Ureter (tissue), 1 donor: ENCODE measurements at regions not wholly inside any gene's neighbourhood (a gene's known extent, or its start where the extent isn't known, plus 50 kb on each side); places are given as distances from the start of the nearest gene placed in this dataset.
"Not testable (repeated sequence)": the region's sequence is repeated elsewhere in the genome, so short reads cannot be mapped to it uniquely, and the experiment has no call there.

Experiments used
- DNase-seq: peaks from one replicate; pipeline ENCODE4 v3.0.0-alpha.2; 2020; ENCODE audit warnings: low spot score
- donor health status: DM: yes; HTN: yes; CAD: no.

DNA sequence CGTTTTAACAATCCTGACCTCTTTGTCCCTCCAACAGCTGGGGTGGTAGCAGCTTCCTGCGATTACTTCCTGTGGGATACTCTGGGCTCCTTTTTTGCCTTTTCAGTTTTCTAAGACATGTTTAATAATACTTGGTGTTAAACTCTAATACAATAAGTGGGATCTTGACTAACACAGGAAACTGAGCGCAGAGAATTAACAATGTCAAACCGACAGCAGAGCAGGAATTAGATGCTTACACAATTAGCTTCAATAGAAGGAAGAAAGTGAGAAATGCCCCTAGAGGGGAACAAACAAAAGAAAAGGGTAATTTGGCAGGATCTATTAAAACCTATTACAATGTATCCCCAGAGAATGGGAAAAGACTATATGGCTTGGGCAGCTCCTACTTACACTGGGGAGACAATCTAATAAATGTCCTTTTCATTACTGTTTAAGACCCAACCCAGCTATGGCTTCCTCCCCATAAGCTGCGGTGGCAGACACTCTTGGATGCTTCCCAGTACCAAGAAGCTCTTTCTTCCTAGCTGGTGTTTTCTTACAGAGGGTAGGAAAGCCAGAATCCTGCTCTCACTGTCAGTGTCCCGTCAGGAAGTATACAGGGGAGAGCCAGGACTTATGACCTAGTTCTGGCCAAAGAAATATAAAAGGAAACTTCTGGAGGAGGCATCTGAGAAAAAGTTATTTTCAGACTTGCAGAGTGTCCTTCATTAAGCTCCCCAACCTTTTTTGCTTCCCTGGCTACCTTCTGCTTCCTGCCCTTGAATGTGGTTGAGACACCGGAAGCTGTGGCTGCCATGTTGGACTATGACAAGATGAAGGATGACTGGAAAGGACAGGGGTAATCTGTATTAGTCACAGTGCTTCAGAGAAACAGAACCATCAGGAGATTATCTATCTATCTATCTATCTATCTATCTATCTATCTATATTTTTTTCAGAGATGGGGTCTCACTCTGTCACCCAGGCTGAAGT lies 194.1 kb upstream of the KBTBD8 start:
- DNase-seq = no peak

DNA sequence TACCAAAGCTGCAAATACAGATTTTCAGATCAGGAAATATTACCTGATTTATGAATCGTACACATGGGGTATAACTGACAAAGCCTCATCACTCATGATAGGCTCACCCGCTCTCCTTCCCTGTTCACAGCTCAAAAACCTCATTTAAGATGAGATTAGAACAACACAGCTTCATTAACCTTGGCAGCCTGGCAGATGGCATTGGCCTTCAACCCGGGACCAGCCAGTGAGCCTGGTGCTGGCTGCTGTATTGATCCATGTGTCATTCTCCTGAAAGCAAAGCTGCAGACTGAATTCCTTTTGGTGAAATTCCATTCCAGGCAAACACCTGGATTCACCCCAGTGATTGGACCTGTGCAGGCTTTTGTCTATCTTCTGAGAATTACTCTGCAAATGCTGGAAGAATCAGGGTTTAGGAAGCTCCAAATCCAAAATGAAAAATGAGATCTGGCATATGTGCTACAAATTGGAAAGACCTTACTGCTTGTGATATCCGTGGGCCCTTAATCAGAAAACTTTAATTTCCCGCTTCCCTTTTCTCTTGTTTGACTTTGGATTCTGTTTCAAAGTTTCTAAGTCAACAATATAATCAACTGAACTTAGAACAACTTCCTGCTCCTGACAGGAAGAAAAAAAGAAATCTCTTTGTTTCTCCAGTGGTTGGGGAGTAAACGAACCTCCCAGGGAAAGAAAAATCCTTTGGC lies 189.1 kb upstream of the KBTBD8 start:
- DNase-seq = no peak

DNA sequence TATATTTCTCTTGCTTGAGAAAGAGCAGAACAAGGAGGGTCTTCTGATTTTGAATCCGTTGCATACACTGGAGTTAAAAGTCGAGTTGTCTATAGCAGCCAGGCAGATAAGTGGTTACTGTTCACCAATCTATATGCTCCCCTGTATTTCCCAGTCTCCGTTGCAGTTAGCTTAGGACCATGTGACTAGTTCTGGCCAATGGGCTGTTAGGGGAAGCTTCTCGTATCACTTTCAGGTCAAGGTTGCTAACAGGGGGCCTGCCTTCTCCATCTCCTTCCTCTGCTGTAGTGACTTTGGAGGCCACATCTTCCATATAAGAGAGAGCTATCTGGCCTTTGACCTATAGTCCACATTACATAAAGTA lies 188.5 kb upstream of the KBTBD8 start:
- DNase-seq = no peak

DNA sequence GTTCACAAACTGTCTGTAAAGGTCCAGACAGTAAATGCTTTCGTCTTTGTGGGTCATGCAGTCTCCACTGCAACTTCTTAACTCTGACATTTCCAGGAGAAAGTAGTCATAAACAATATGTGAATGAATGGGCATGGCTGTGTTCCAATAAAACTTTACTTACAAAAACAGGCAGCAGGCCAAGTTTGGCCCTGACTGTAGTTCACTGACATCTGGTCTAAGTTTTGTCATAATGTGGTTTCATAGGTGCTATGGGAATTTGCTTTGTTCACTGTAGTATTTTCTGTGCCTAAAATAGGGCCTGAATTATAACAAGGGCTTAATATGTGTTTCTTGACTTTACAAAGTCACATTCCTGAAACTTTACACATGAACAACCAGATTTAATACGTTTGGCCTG lies 186.0 kb upstream of the KBTBD8 start:
- no peak for DNase-seq

DNA sequence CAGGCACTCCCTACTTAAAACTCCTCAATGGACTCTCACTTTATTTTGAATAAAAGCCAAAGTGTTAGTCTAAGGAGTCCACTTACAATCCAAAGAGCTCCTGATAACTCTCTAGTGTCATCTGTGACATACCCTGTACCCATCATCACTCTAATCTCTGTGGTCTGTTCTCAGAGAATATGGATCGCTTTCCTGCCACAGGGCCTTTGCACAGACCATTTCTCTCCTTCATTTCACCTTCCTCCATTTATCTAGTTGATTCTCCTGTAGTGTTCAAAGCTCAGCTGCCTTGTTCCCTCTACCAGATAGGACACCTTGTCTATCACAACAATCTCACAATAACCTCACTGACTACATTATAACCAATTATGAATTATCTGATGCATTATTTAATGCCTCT lies 185.4 kb upstream of the KBTBD8 start:
- DNase-seq = no peak

DNA sequence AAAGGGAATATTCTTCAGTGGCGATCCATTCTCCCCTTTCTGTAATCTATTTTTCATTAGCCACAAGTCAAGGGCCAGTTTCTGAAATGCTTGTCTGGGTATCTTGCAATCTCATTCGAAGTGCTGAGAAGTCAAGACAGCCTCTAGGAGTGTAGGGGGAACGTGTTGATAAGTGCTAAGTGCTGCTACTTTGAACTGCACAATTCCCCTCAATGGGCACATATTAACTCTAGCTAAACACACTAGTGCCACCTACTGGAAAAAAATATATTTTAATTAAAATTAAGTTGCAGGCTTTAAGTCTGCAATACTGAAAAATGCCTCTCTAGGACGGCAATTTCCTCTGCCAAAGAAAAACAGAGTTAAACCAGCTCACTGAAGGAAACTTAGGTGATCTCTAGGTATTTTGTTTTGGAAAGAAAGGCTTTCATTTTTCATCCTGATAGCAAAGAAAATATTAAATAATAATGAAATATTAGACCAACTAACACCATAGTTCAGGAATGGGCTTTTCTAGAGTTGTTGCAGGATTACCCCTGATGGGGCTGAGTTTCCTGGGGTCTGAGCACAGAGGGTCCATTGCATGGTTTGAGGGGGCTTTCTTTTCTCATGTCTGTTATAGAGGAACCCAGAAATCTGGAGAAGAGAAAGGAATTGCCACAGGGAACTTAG lies 181.9 kb upstream of the KBTBD8 start:
- DNase-seq = no peak

DNA sequence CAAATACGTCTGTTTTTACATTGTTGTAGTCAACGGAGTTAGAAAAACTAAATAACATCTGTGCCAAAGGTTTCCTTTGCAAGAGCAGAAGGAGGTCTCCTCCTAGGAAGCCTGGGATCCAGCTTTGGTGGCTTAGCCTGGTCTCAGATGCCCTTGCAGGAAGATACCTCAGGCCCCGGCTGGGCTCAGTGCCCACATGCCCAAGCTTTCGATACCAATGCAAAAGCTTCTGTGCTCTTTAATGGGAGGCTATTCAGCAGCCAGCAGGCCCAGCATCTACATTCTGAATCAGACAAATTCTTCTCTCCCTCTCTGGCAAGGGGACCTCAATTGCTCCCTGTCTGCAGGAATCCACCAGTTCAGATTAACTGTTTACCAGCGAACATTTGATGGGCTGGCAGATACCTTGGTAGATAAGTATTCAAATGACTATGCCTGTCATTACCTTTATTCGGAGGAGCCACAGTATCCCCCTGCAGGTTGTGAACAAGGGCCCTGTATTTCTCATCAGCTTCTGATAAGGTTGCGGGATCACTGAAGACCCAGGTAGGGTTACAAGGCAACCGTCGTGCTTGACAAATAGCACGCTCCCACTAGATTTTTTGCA lies 180.1 kb upstream of the KBTBD8 start:
- no peak for DNase-seq

DNA sequence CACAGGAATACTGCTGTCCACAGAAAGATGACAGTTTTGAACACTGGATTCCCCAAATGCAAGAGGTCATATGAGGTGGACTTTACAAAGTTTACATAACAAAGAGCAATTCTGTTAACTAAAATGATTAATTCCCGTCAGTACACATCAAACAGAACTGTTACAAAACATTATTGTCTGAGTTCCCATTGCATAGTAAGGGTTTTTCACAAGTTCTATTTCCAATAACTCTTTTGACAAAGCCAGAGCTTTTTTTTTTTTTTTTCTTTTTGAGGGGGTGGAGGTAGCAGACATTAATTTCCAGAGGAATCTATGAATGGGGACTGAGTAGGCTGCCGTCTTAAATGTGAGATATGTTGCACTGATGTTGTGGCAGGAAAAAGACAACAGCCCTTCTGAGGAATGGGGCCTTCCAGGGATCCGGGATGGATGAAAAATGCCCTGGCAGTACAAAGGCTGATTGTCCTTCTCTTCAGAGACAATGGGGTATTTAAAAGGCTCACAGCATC lies 178.1 kb upstream of the KBTBD8 start:
- DNase-seq = no peak

DNA sequence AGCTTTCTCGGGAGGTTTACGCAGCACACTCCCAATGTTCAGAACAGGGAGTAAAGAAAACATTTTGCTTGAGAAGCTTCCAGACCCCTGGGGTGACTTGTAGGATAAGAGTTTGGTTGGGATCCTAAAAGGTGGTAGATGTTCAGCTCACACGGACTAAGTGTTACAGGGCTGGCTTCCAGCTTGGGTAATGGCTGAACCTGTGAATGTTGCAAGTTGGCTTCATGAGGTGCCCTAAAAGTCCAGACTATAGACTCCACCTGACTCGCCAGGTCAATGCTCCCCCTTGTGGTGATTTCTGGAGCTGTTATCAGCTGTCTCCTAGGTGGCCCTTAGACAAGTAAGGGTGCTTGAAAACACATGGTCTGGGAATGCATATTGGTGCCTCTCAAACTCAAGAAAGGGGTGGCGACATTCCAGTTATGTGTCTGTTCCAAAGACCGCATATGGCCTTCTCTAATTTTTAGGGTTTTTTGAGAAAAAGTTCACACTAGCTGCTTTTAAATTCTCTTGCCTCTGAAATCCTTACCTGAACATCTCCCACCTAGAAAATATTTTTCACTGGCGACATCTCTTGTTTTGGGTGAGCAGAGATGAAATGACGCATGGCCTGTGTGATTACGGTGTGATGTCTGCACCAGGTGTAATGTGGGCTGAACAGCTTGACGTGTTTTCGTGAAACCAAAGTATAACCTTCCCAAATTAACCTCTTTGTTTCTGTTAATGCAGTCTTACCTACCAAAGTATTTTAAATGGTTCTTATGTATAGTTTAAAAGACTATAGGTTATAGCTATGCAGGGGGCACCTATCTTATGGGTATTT lies 175.7 kb upstream of the KBTBD8 start:
- peak; percentile 58 for DNase-seq

DNA sequence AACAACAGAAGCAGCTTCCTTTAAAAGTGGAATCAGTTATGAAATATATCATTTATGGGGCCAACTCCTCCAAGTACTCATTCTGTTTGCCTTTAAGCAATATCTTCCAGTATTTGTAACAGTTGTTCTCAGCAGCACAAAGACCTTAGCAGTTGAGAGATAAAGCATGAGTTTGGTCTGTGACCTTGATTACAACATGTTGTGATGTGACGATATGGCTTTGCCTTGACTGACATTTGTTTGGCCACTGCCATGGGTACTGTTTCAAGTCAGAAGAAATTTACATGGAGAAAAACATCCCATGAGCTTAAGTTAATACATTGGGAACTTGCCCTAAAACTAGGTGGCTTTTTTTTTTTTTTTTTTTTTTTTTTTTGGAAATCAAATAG lies 175.1 kb upstream of the KBTBD8 start:
- no peak for DNase-seq

DNA sequence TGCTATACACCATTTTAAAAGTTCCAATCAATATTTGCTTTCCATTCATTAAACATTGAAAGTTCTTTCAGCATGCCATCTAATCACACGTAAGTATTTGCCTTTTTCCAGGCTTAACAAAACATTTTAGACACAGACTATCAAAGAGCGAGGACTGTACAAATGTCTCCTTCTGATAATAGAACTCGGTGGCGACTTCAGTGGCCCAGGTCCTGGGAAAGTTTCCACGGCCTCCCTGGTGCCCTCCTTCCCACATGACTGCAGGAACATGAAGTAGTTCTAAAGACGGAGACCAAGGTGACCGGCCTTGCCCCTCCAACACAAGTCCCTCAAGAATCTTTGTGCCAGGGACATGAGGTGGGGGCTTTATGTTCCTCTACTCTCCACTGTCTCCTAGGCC lies 174.6 kb upstream of the KBTBD8 start:
- no peak for DNase-seq

DNA sequence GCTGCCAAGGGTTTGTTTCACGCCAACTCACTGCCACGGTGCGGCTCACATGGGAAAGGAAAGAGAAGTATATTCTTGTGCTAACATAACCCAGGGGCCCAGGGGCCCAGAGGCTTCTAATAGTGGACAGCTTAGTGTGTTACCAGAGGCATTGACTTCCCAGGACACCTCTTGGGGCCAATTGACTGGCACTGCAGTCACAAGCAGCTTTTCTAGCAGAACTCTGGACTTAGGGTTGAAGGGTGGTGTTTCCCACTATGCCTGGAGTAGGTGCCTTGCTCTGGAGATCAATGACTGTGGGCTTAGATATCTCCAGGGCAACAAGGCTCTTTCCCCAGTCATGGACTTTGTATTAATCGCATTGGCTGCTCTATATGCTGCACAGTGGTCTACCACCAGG lies 172.7 kb upstream of the KBTBD8 start:
- DNase-seq = no peak

DNA sequence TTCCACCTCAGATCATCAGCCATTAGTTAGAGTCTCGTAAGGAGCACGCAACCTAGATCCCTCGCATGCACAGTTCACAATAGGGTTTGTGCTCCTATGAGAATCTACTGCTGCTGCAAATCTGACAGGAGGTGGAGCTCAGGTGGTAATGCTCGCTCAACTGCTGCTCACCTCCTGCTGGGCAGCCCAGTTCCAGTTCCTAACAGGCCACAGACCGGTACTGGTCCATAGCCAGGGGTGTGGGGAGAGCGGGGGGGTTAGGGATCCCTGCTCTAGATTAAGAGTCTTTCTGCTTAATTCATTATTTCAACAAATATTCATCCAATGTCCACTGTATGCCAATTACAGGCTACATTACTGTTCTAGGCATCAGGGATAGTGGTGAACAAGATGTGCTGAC lies 170.4 kb upstream of the KBTBD8 start:
- DNase-seq = no peak

DNA sequence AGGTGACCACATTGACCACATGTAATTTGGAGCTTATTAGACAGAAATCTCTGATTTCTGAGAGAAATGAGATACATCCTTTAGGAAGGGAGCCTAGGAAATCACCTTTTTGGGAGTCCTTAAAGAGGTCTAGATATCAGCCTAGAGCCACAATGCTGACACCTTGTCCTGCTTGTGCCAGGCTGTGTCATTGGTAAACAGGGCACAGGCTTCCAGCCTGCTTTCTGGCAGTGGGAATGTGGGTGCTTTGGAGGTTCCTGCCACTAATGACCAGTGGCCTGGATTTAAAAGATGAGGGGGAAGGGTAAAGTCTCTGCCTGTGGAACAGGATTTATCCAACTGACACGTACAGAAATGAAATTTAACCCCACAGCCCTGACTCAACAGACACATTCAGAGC lies 169.8 kb upstream of the KBTBD8 start:
- no peak for DNase-seq

DNA sequence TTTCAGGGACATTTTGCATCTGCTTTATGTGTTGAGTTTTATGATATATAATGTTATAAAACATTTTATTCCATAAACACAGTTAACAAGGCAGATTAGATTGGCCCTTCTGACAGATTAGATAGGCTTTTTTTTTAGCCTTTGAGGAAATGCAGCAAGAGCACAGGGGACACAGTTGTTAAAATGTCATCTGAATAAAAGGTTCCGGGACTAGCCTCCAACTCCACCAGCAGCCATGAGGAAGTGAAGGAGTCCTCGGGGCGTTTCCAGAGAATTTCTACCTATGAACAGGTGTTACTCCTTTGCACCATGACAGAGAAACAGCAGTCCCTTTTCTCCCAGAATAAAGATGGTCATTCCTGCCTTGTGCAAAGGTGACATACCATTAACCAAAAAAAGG lies 167.8 kb upstream of the KBTBD8 start:
- no peak for DNase-seq

DNA sequence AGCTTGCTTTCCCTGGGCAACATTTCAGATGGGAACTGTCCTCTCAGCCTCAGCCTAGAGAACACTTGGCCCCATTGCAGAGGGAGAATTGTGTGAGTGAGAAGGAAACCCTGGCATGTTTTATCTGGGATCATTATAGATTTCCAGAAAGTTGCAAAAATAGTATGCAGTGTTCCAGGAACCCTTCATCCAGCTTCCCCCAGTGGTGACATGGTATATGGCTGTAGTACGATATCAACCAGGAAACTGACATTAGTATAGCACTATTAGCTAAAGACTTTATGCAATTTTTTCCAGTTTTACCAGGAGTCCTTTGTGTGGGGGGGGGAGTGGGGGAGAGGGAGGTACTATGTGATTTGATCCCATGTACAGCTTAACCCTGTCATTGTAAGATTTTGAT lies 166.2 kb upstream of the KBTBD8 start:
- DNase-seq = no peak

DNA sequence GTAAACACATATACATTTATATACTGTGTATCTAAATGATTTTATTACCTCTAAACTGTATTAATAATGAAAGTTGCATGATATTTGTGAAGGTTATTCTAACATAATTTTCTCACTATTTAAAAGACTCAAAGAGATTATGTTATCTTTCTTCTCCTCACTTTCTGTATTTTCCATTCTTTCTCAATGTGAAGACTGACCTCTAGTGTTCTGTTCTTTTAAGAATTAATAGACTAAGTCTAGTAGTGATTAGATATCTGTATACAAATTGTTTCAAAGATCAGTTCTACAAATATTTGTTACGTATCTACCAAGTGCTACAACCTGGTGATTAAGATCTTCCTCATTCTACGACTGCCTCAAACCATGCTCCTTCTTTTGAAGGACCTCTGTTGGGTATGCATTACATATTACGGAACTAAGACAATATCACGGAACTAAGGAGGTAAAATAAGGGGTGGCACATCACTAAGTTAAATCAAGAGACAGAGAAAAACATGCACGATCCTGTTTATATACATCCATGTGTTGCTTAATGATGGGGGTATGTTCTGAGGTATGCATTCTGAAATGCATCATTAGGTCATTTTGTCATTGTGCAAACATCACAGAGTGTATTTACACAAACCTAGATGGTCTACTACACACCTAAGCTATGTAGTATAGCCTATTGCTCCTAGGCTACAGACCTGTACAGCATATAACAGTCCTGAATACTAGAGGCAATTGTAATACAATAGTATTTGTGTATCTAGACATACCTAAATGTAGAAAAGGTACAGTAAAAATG lies 161.5 kb upstream of the KBTBD8 start:
- DNase-seq = no peak

DNA sequence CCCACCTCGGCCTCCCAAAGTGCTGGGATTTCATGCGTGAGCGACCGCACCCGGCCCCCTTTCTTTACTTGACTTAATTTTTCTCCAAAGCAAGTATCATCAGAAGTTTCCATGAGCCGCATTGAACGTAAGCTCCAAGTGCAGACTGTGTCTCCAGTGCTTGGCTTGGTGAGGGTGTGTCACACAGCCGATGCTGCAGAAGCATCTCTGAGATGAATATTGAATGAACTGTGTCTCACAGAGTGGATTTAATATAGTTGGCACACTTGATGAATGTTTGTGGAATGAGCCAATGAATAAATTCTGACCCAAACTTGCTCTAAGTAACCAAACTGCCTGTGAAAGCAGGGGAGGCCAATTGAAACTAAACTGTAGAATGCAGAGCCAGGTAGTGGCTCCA lies 159.4 kb upstream of the KBTBD8 start:
- DNase-seq = no peak

DNA sequence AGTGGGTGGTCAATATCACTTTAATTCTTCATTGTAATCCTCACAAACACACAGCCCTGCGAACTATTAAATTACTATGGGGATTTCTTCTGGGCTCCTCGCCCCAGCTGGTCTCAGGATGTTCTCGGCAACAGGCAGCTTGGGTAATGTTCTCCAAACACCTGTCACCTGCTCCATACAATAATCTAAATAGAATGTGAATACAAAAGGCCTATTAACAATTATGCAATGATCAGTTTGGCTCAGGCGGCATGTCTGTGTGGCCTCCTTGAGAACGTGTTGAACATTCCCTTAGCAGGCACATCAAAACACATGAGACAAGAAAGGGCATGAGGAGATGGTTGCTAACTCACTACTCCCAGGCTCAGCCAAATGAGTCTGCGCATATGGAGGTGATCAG lies 158.6 kb upstream of the KBTBD8 start:
- DNase-seq = no peak

DNA sequence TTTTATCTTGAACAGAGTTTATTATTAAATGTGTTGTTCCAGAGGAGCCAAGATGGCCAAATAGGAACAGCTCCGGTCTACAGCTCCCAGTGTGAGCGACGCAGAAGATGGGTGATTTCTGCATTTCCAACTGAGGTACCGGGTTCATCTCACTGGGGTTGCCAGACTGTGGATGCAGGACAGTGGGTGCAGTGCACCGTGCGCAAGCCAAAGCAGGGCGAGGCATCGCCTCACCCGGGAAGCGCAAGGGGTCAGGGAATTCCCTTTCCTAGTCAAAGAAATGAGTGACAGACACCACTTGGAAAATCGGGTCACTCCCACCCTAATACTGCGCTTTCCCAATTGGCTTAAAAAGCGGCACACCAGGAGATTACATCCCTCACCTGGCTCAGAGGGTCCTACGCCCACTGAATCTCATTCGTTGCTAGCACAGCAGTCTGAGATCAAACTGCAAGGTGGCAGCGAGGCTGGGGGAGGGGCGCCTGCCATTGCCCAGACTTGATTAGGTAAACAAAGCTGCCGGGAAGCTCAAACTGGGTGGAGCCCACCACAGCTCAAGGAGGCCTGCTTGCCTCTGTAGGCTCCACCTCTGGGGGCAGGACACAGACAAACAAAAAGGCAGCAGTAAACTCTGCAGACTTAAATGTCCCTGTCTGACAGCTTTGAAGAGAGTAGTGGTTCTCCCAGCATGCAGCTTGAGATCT lies 155.2 kb upstream of the KBTBD8 start:
- not testable (repeated sequence) for DNase-seq
